Caco-2 (cell line): ENCODE measurements at regions not wholly inside any gene's neighbourhood (a gene's known extent, or its start where the extent isn't known, plus 50 kb on each side); places are given as distances from the start of the nearest gene placed in this dataset.

Experiments used
- BruUV-seq: library from RNA; stranded (reverse); fragments of 400-500 nt; replicated peaks from 2 replicates; lab custom pipeline; 2021; lab: Mats Ljungman, UMichigan
- CTCF ChIA-PET: fragments of 300-600 bp; sonication (Branson Sonifier 250); formaldehyde crosslinking; loops from one replicate; lab custom pipeline; 2022; ENCODE audit warnings: antibody characterized with exemption; lab: Charles Lee
- POLR2A ChIA-PET: fragments of 300-600 bp; sonication (Branson Sonifier 250); formaldehyde crosslinking; loops from one replicate; lab custom pipeline; 2022; ENCODE audit warnings: antibody characterized with exemption; lab: Charles Lee
- DNase-seq, 2 experiments: peaks; one replicate each; pipeline versions ENCODE4 v3.0.0 to v3.0.0-alpha.2; 2020 to 2022
- H3K27me3 ChIP-seq: replicated peaks from 2 replicates; pipeline ENCODE4 v1.6.0; 2011; ENCODE audit warnings: low read length; ENCODE audit not compliant: control insufficient read depth, insufficient read depth
- H3K36me3 ChIP-seq: 2 replicates; pipeline ENCODE4 v1.5.1; 2011; ENCODE audit warnings: low read length; ENCODE audit not compliant: control insufficient read depth, insufficient read depth
- H3K4me1 ChIP-seq: fragments of 250-450 bp; sonication (Bioruptor Pico); 2 replicates; pipeline ENCODE4 v1.5.1; 2020; ENCODE audit warnings: mild to moderate bottlenecking
- H3K4me3 ChIP-seq: 2 replicates; pipeline ENCODE4 v1.5.1; 2011; ENCODE audit warnings: low read depth, mild to moderate bottlenecking, control low read depth, low read length
- H3K9me3 ChIP-seq: fragments of 250-450 bp; sonication (Bioruptor Pico); 2 replicates; pipeline ENCODE4 v1.5.1; 2020; ENCODE audit warnings: mild to moderate bottlenecking, moderate library complexity
- H3K27ac Mint-ChIP-seq: one replicate; pipeline ENCODE4 v1.8.0; 2022; ENCODE audit warnings: mixed read lengths; ENCODE audit not compliant: unreplicated experiment
- H3K27me3 Mint-ChIP-seq: one replicate; pipeline ENCODE4 v1.8.0; 2022; ENCODE audit warnings: mixed read lengths; ENCODE audit not compliant: insufficient read depth, unreplicated experiment
- H3K36me3 Mint-ChIP-seq: one replicate; pipeline ENCODE4 v1.8.0; 2022; ENCODE audit warnings: mild to moderate bottlenecking, mixed read lengths; ENCODE audit not compliant: insufficient read depth, unreplicated experiment
- H3K4me1 Mint-ChIP-seq: one replicate; pipeline ENCODE4 v1.8.0; 2022; ENCODE audit warnings: low read depth, mixed read lengths; ENCODE audit not compliant: unreplicated experiment
- H3K4me3 Mint-ChIP-seq: one replicate; pipeline ENCODE4 v1.8.0; 2022; ENCODE audit warnings: mild to moderate bottlenecking, moderate library complexity, mixed read lengths; ENCODE audit not compliant: unreplicated experiment
- H3K9me3 Mint-ChIP-seq: one replicate; pipeline ENCODE4 v1.8.0; 2022; ENCODE audit warnings: mixed read lengths; ENCODE audit not compliant: unreplicated experiment
- intact Hi-C: fragments of 100-400 bp; cut with micrococcal nuclease; formaldehyde crosslinking; loops from one replicate; pipeline ENCODE4 v1.10.0; 2022; ENCODE audit not compliant: unreplicated experiment
- TF ChIP-seq, protein P1 (sequence below), 2 experiments: fragments of 200-600 bp in 1 of 2; IDR thresholded peaks; 1 replicate in 1 of 2; 2 replicates in 1 of 2; pipeline versions ENCODE4 v1.5.1 to v1.8.0; 2011 to 2022; ENCODE audit warnings: antibody characterized with exemption in 1 of 2, control low read depth in 1 of 2, inconsistent platforms in 1 of 2, low read depth in 1 of 2, low read length in 1 of 2, mild to moderate bottlenecking in 1 of 2, moderate library complexity in 1 of 2; ENCODE audit not compliant: insufficient read depth in 1 of 2, severe bottlenecking in 1 of 2, unreplicated experiment in 1 of 2

DNA sequence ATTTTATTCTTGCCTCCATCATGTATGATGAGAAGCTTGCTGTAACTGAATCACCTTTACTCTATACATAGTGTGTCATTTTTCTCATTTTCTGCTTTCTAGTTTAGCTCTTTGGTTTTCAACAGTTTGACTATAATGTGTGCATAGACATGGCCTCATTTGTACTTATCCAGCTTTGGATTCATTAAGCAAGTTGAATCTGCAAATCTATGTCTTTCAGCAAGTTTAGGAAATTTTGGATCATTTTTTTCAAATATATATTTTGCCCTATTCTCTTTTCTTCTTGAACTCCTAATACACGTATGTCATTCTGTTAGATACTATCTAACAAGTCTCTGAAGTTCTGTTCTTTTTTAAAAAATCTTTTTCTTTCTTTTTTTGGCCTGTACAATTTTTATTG, 57.8 kb downstream of the PRLHR start:
- no peaks in the 10 kb centered on the region for H3K27me3 ChIP-seq
- DNase-seq = no peak
- H3K9me3 ChIP-seq = 0 out of 2 replicates have a peak, but pooled peaks cover 2% of the 10 kb centered on the region
- no peak overlapping the region for H3K4me3 ChIP-seq
- TF ChIP-seq, protein P1, sequence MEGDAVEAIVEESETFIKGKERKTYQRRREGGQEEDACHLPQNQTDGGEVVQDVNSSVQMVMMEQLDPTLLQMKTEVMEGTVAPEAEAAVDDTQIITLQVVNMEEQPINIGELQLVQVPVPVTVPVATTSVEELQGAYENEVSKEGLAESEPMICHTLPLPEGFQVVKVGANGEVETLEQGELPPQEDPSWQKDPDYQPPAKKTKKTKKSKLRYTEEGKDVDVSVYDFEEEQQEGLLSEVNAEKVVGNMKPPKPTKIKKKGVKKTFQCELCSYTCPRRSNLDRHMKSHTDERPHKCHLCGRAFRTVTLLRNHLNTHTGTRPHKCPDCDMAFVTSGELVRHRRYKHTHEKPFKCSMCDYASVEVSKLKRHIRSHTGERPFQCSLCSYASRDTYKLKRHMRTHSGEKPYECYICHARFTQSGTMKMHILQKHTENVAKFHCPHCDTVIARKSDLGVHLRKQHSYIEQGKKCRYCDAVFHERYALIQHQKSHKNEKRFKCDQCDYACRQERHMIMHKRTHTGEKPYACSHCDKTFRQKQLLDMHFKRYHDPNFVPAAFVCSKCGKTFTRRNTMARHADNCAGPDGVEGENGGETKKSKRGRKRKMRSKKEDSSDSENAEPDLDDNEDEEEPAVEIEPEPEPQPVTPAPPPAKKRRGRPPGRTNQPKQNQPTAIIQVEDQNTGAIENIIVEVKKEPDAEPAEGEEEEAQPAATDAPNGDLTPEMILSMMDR (IDR thresholded peaks at IDR 0.05; ENCODE audit: insufficient read depth in 1 of 2, low read depth in 1 of 2, low read length in 1 of 2, severe bottlenecking in 1 of 2, unreplicated experiment in 1 of 2) = no peak
- no peaks in the 10 kb centered on the region for H3K4me1 Mint-ChIP-seq
- H3K27me3 Mint-ChIP-seq = peaks cover 17% of the 10 kb centered on the region
- H3K4me1 ChIP-seq = no peaks in the 10 kb centered on the region
- no peak overlapping the region for H3K4me3 Mint-ChIP-seq
- ChIA-PET CTCF (no interaction called here), POLR2A (interaction anchor here (0.6 kb wide), 1 partner anchor 42 kb away, joined by 3 read pairs; no protein-coding TSS in a partner anchor)
- no peaks in the 10 kb centered on the region for H3K9me3 Mint-ChIP-seq
- H3K36me3 ChIP-seq = no peaks in the 10 kb centered on the region
- intact Hi-C loops = no loop called here
- H3K36me3 Mint-ChIP-seq = no peaks in the 10 kb centered on the region
- H3K27ac Mint-ChIP-seq = no peak overlapping the region
- no TSS peak for BruUV-seq

DNA sequence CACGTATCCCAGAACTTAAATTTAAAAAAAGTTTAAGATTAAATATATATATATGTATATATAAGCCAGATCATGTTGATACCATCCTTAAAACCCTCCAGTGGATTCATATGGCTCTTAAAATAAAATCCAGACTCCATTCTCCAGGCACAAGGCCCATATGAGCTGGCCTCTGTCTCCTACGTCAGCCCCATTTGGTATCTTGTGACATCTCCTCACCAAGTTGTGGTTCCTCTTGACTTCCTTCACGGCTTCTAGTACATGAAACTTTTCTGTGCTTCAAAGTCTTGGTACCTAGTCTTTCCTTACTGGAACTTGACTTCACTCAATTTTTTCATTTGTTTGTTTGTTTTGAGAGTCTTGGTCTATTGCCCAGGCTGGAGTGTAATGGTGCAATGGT, 61.3 kb downstream of the PRLHR start:
- TF ChIP-seq, protein P1 (IDR thresholded peaks at IDR 0.05; ENCODE audit: insufficient read depth in 1 of 2, low read depth in 1 of 2, low read length in 1 of 2, severe bottlenecking in 1 of 2, unreplicated experiment in 1 of 2) = no peak
- Histone ChIP-seq H3K4me1 (no peaks in the 10 kb centered on the region), H3K4me3 (no peak overlapping the region), H3K27me3 (no peaks in the 10 kb centered on the region), H3K36me3 (no peaks in the 10 kb centered on the region), H3K9me3 (0 out of 2 replicates have a peak, but pooled peaks cover 2% of the 10 kb centered on the region)
- Mint-ChIP-seq H3K27me3 (peaks cover 12% of the 10 kb centered on the region), H3K9me3 (no peaks in the 10 kb centered on the region), H3K4me3 (no peak overlapping the region), H3K27ac (no peak overlapping the region), H3K4me1 (no peaks in the 10 kb centered on the region), H3K36me3 (no peaks in the 10 kb centered on the region)
- CTCF ChIA-PET = no interaction called here
- no TSS peak for BruUV-seq
- intact Hi-C loops = no loop called here
- no peak for DNase-seq
- POLR2A ChIA-PET = no interaction called here

DNA sequence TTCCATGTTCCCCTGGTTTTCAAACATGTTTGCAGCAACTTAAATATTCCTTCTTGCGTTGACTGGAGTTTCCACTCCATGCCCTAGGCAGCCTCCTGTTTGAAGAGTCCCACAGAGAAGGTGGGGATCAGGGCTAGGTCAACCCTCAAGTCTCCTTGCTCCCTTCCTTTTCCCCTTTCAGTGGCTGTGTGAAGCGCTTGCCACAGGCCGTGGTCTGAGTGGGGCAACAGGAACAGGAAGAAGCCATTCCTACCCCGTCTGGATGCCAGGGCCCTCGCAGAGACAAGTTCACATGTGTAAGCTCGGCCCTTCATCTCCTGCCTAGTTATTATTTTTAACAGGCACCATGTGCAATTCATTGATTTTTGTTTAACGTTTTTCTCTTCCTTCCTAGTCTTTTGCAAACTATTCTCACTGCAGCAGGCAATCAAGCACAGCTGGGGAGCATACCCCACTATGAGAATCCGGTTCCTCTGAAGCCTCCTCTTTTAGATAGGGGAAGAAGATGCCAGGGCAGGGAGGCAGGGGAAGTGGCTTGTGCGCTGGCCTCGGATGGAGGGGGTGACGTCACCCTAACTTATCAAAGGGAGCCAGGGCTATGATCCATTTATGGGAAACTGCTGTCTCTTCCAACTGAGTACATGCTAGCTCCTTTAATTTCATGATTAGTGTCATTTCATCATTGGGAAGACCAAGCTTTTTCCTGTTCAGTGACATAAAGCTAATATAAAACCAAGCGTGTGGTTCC, 64.2 kb downstream of the PRLHR start:
- 0 out of 2 replicates have a peak, but pooled peaks cover 2% of the 10 kb centered on the region for H3K9me3 ChIP-seq
- POLR2A ChIA-PET = no interaction called here
- peaks cover 3% of the 10 kb centered on the region for H3K27me3 Mint-ChIP-seq
- H3K4me1 ChIP-seq = no peaks in the 10 kb centered on the region
- H3K36me3 ChIP-seq = no peaks in the 10 kb centered on the region
- H3K9me3 Mint-ChIP-seq = no peaks in the 10 kb centered on the region
- TF ChIP-seq, protein P1 (IDR thresholded peaks at IDR 0.05; ENCODE audit: insufficient read depth in 1 of 2, low read depth in 1 of 2, low read length in 1 of 2, severe bottlenecking in 1 of 2, unreplicated experiment in 1 of 2) = no peak
- no peaks in the 10 kb centered on the region for H3K27me3 ChIP-seq
- no peak overlapping the region for H3K27ac Mint-ChIP-seq
- no TSS peak for BruUV-seq
- no peak overlapping the region for H3K4me3 Mint-ChIP-seq
- no peak overlapping the region for H3K4me3 ChIP-seq
- intact Hi-C loops = no loop called here
- no peak for DNase-seq
- CTCF ChIA-PET = no interaction called here
- H3K36me3 Mint-ChIP-seq = no peaks in the 10 kb centered on the region
- no peaks in the 10 kb centered on the region for H3K4me1 Mint-ChIP-seq
